Aorta (tissue), 5 donors: ENCODE measurements at regions not wholly inside any gene's neighbourhood (a gene's known extent, or its start where the extent isn't known, plus 50 kb on each side); places are given as distances from the start of the nearest gene placed in this dataset.

Experiments
- ATAC-seq: fragments of 200-7000 bp; cut with Tn5 transposase; one replicate; pipeline ENCODE4 v1.9.1; 2022; ENCODE audit warnings: moderate library complexity; ENCODE audit not compliant: low FRiP score
- DNase-seq, 2 donors: peaks; one replicate each; pipeline ENCODE4 v3.0.0-alpha.2; 2020
- H3K27ac ChIP-seq, 2 donors: one replicate each; pipeline ENCODE4 v1.5.1; 2013; ENCODE audit warnings: low read length in 2 of 2, mild to moderate bottlenecking in 2 of 2, moderate library complexity in 2 of 2, control low read depth in 1 of 2, inconsistent platforms in 1 of 2, low read depth in 1 of 2
- H3K27me3 ChIP-seq, 2 donors: one replicate each; pipeline ENCODE4 v1.6.1; 2013; ENCODE audit warnings: control low read depth in 1 of 2, low read length in 1 of 2, mild to moderate bottlenecking in 1 of 2, moderate library complexity in 1 of 2; ENCODE audit not compliant: insufficient read depth in 2 of 2, control insufficient read depth in 1 of 2
- H3K36me3 ChIP-seq, 2 donors: one replicate each; pipeline ENCODE4 v1.6.1; 2013; ENCODE audit warnings: control low read depth in 1 of 2, low read length in 1 of 2, mild to moderate bottlenecking in 1 of 2; ENCODE audit not compliant: insufficient read depth in 2 of 2, control insufficient read depth in 1 of 2
- H3K4me1 ChIP-seq, 2 donors: one replicate each; pipeline ENCODE4 v1.6.1; 2013; ENCODE audit warnings: low read length in 2 of 2, control low read depth in 1 of 2, mild to moderate bottlenecking in 1 of 2, moderate library complexity in 1 of 2; ENCODE audit not compliant: insufficient read depth in 2 of 2, control insufficient read depth in 1 of 2
- H3K4me3 ChIP-seq, 2 donors: one replicate each; pipeline ENCODE4 v1.5.1; 2013; ENCODE audit warnings: low read length in 2 of 2, control low read depth in 1 of 2, mild to moderate bottlenecking in 1 of 2
- H3K9me3 ChIP-seq: one replicate; pipeline ENCODE4 v1.6.1; 2013; ENCODE audit warnings: mild to moderate bottlenecking, low read length; ENCODE audit not compliant: control insufficient read depth
- WGBS, 2 donors: extraction: QIAGEN DNeasy Blood & Tissue Kit; methylation state at CpG; one replicate each; pipeline ENCODE4 v1.1.7; 2013; 5-methylcytosine and 5-hydroxymethylcytosine counted together
- intact Hi-C, 2 donors: fragments of 100-400 bp; cut with DNase I; formaldehyde crosslinking; loops; one replicate each; pipeline versions ENCODE4 v1.14.2 to v1.15.0; 2022
- donor health status: healthy with polysubstance abuse.
- donor health status: Bipolar disorder and iron deficiency.
- donor health status: DM: no; HTN: no; CAD: no.
- donor health status: DM: no; HTN: no; CAD: no.
- donor health status: DM: yes; HTN: yes; CAD: no.

DNA sequence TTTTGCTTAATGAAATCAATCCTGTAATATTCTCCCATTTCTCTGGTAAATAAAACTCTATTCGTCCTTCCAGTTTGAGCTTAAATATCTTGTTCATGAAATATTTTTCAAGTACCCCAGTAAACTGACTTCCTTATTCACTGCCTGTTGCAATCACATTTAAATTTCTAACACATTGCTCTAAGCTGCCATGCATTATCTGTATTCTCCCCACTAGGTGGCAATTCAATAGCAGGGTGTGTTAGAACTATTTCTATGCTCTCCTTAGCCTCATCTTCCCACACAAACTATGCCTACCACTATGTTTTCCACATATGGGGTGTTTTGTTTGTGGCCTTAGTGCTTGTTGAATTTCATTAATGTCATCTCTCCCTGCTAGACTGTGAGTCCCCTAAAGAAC is 377.1 kb upstream of the HS3ST1 start:
- intact Hi-C loops, result no loop called here

DNA sequence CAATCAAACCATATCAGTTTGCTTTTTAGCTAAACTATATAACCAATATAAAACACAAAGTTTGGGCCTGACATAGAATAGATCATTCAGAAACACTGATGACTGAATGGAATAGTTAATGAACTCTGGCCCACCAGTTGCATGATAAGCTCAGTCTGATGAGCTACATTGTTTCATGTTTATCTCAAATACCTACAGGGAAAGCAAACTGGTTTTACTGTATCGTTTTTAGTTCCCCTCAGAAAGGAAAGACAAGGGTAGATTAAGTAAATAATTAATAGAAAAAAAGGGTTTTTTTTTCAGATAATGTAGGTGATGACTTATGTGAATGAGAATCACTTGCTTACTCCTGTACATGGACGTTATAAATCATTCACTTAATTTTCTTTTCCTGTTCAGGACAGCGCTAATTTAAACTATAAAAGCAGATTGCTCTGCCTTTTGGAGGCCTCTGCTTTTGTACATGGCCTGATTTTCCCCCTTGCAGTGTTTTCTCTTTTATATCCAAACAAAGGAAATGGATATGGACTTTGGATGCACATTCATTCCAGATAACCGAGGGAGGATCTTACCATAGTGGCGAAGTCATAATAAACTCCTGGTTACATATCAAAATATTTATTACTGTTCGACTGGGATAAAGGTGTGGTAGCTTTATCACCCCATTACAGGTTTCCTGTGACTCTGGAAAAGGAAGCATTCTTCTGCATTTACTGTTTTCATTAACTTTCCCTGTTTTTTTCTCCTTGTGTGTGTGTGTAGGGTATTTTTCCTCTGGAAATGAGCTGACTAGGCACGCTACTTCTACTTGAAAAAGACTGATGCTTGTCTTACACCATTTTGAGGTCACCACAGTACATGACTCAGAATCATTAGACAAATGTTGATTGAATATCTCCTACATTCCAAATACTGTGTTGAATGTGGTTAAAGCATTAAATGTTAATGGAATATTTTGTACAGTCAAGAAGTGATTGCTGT is 373.1 kb upstream of the HS3ST1 start:
- no peak overlapping the region for H3K27ac ChIP-seq
- intact Hi-C loops, result no loop called here
- 75 to 82% methylated on average over 7 of the region's 7 CpGs for WGBS, 2 donors
- DNase-seq, result no peak
- no peaks in the 10 kb centered on the region for H3K27me3 ChIP-seq
- H3K9me3 ChIP-seq, result no peaks in the 10 kb centered on the region
- no peak for ATAC-seq
- H3K36me3 ChIP-seq, result no peaks in the 10 kb centered on the region
- no peak overlapping the region for H3K4me3 ChIP-seq
- no peaks in the 10 kb centered on the region for H3K4me1 ChIP-seq

More for the DNA sequence above, 377.1 kb upstream of the HS3ST1 start:
- H3K4me1 ChIP-seq, result no peaks in the 10 kb centered on the region
- WGBS, 2 donors, result 70 to 84% methylated on average over 1 of the region's 1 CpG
- ATAC-seq (peak; percentile 80), DNase-seq (no peak)
- no peak overlapping the region for H3K4me3 ChIP-seq
- no peaks in the 10 kb centered on the region for H3K9me3 ChIP-seq
- no peaks in the 10 kb centered on the region for H3K36me3 ChIP-seq
- no peak overlapping the region for H3K27ac ChIP-seq
- H3K27me3 ChIP-seq, result no peaks in the 10 kb centered on the region

DNA sequence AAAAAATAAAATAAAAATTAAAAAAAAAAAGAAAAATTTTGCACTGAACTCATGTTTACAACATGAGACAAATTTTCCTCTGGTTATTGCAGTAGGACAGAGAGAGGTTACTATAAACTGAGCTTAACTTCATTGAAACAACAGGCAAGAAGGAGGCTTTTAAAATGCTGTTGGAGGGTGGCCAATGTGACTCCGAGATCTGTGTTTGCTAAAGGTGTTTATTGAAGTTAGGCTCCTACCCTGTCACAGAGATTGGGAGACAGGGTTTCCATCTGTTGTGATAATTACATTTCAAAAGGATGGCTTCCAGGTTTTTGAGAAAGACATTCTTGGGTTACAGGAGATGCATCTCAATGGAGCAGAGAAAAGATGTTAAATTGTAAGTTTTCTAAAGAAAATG is 370.5 kb upstream of the HS3ST1 start:
- intact Hi-C loops, result no loop called here
- no peak for ATAC-seq

DNA sequence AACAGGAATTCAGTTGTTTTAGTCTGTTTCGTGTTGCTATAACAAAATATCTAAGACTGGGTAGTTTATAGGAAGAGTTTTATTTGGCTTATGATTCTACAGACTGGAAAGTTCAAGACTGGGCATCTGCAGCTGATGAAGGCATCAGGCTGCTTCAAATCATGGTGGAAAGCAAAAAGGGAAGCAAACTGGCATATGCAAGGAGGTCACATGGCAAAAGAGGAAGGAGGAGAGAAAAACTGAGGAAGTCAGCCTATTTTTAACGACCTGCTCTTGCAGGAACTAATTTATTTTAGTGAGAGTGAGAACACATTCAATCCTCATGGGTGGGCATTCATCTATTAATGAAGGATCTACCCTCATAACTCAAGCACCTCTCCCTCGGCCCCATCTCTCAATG is 363.1 kb upstream of the HS3ST1 start:
- no peaks in the 10 kb centered on the region for H3K9me3 ChIP-seq
- H3K4me1 ChIP-seq, result no peaks in the 10 kb centered on the region
- no peak for ATAC-seq
- intact Hi-C loops, result no loop called here
- DNase-seq, result no peak
- H3K4me3 ChIP-seq, result no peak overlapping the region
- no peaks in the 10 kb centered on the region for H3K27me3 ChIP-seq
- no peak overlapping the region for H3K27ac ChIP-seq
- H3K36me3 ChIP-seq, result no peaks in the 10 kb centered on the region
- 75 to 76% methylated on average over 3 of the region's 3 CpGs for WGBS, 2 donors

More for the DNA sequence above, 370.5 kb upstream of the HS3ST1 start:
- no peaks in the 10 kb centered on the region for H3K27me3 ChIP-seq
- H3K27ac ChIP-seq, result no peak overlapping the region
- no peak overlapping the region for H3K4me3 ChIP-seq
- H3K4me1 ChIP-seq, result no peaks in the 10 kb centered on the region
- WGBS, 2 donors, result 61 to 65% methylated on average over 1 of the region's 1 CpG
- DNase-seq, result no peak
- H3K9me3 ChIP-seq, result no peaks in the 10 kb centered on the region
- no peaks in the 10 kb centered on the region for H3K36me3 ChIP-seq

DNA sequence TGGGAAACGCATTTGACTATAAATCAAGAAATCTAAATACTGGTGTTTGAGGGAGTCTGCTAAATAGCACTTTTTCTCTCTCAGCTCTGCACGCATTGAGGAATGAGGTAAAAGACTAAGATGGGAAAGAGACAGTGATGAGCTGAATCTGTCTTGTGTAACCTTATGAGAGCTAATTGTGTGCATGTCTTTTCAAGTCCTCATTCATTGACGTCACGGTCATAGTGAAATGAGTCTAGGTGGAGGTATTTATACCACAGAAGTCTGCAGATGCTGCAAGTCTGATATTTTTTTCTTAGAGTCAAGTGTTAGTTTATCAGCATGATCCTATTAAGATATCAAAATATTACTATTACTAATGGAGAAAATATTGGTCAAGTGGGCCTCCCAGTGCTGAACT is 361.5 kb upstream of the HS3ST1 start:
- ATAC-seq (no peak), DNase-seq (no peak)
- Histone ChIP-seq H3K27ac (no peak overlapping the region), H3K27me3 (no peaks in the 10 kb centered on the region), H3K4me1 (no peaks in the 10 kb centered on the region), H3K4me3 (no peak overlapping the region), H3K9me3 (no peaks in the 10 kb centered on the region), H3K36me3 (no peaks in the 10 kb centered on the region)
- intact Hi-C loops, result no loop called here
- 75 to 88% methylated on average over 4 of the region's 4 CpGs for WGBS, 2 donors

DNA sequence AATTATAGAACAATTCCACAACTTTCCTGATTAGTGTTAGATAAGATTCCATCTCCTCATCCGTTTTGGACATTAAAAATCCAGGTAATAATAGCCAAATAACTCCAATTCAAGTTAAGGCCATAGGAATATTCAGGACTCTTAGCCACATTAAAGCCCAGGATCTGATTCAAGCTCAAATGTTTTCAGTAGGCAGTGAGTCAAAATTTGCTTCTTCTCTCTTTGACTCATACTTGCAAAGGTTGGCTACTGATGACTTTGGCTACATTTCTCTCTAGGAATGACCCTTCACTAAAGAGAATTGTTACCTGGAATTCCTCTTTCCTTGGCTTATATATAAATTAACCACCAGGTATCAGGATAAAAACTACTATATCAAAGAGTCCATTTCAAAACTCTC is 354.9 kb upstream of the HS3ST1 start:
- ATAC-seq (no peak), DNase-seq (no peak)
- no peak overlapping the region for H3K4me3 ChIP-seq
- no peak overlapping the region for H3K27ac ChIP-seq
- H3K4me1 ChIP-seq, result no peaks in the 10 kb centered on the region
- no peaks in the 10 kb centered on the region for H3K36me3 ChIP-seq
- intact Hi-C loops, result no loop called here
- no peaks in the 10 kb centered on the region for H3K27me3 ChIP-seq
- 38 to 44% methylated on average over 1 of the region's 1 CpG for WGBS, 2 donors
- H3K9me3 ChIP-seq, result no peaks in the 10 kb centered on the region

DNA sequence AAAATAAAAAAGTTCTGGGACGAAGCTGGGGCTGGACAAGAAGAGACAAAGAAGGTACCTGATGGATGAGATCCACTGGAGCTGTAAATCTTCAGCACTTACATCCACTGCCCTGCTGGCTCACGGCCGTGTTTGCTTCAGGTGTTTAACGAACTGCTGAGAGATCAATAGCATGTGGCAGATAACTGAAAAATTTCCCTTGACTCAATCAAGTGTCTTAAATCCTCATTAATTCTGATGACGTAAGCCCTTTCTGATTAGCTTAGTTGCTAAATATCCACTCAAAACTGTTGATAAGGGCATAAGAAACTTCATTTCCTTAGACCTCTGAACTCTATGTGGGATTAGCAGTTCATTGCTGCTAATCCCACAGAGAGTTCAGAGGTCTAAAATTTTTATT is 354.2 kb upstream of the HS3ST1 start:
- intact Hi-C loops, result no loop called here
- Histone ChIP-seq H3K27ac (no peak overlapping the region), H3K4me1 (no peaks in the 10 kb centered on the region), H3K9me3 (no peaks in the 10 kb centered on the region), H3K27me3 (no peaks in the 10 kb centered on the region), H3K36me3 (no peaks in the 10 kb centered on the region), H3K4me3 (no peak overlapping the region)
- DNase-seq (no peak), ATAC-seq (no peak)
- WGBS, 2 donors, result 82 to 87% methylated on average over 5 of the region's 5 CpGs

DNA sequence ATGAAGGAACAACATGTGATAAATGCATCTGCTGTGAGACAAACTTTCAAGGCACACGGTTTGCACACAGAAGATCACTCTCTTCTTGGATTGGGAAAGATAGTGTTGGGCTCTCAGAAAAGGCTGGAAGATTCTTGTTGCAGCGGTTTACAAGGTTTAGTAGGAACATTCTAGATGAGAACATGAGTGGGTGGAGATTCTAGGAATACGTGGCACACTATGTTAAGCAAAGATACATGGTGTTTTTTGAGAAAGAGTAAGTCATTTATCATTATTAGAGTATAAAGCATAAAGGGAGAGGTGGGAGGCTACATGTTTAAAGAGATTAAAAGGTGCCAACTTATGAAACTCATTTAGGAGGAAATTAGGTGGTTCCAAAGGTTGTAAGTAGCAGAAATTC is 348.8 kb upstream of the HS3ST1 start:
- no peaks in the 10 kb centered on the region for H3K4me1 ChIP-seq
- no peak overlapping the region for H3K4me3 ChIP-seq
- WGBS, 2 donors, result 77 to 80% methylated on average over 3 of the region's 3 CpGs
- DNase-seq (no peak), ATAC-seq (no peak)
- intact Hi-C loops, result no loop called here
- H3K36me3 ChIP-seq, result no peaks in the 10 kb centered on the region
- no peaks in the 10 kb centered on the region for H3K27me3 ChIP-seq
- no peak overlapping the region for H3K27ac ChIP-seq
- H3K9me3 ChIP-seq, result no peaks in the 10 kb centered on the region

DNA sequence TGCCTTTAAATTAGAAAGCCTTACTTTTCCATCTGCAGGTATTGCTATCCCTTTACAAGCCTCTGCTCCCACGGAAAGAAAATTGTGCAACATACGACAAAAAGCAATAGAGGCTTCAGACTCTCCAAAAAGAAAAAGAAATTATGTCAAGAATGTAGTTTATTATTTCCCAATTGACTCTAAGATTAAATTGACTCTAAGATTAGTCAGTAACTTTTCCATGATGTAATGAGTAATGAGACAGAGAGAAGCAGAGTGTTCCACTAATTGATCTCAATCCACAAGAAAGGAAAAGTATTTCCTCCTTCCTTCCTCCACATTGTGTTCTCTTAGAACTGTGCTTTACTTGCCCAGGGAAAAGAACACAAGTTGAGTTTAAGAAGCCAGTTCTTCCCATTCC is 345.7 kb upstream of the HS3ST1 start:
- H3K27ac ChIP-seq, result no peak overlapping the region
- no peak overlapping the region for H3K4me3 ChIP-seq
- ATAC-seq, result peak; percentile 77
- intact Hi-C loops, result no loop called here
- H3K4me1 ChIP-seq, result no peaks in the 10 kb centered on the region
- H3K36me3 ChIP-seq, result no peaks in the 10 kb centered on the region
- DNase-seq, result no peak
- 13 to 25% methylated on average over 2 of the region's 2 CpGs for WGBS, 2 donors
- H3K9me3 ChIP-seq, result no peaks in the 10 kb centered on the region
- H3K27me3 ChIP-seq, result no peaks in the 10 kb centered on the region
